Neural cell (in vitro differentiated cells): ENCODE measurements at regions not wholly inside any gene's neighbourhood (a gene's known extent, or its start where the extent isn't known, plus 50 kb on each side); places are given as distances from the start of the nearest gene placed in this dataset.

Source experiments
- H2AFZ ChIP-seq: fragments of 200-600, 300-800 bp; sonication (generic), shearing (Covaris generic); 2 replicates; pipeline ENCODE4 v1.6.0; 2014; ENCODE audit warnings: low read depth, mild to moderate bottlenecking, antibody characterized with exemption, low read length, moderate library complexity
- H3F3A ChIP-seq: fragments of 200-600 bp; shearing (Covaris generic); 2 replicates; pipeline ENCODE4 v1.6.1; 2016; ENCODE audit warnings: mild to moderate bottlenecking, moderate library complexity, mixed read lengths, antibody characterized with exemption, low read length; ENCODE audit not compliant: insufficient read depth, poor library complexity, severe bottlenecking
- H3K27ac ChIP-seq: fragments of 200-600, 300-800 bp; sonication (generic), shearing (Covaris generic); 2 replicates; pipeline ENCODE4 v1.5.1; 2014; ENCODE audit warnings: mild to moderate bottlenecking, low read length, moderate library complexity
- H3K27me3 ChIP-seq: fragments of 300-800, 200-600 bp; sonication (generic), shearing (Covaris generic); 2 replicates; pipeline ENCODE4 v1.6.0; 2014; ENCODE audit warnings: mild to moderate bottlenecking, low read depth, low read length, moderate library complexity; ENCODE audit not compliant: insufficient read depth
- H3K36me3 ChIP-seq: fragments of 300-800, 200-600 bp; sonication (generic), shearing (Covaris generic); 2 replicates; pipeline ENCODE4 v1.5.1; 2014; ENCODE audit warnings: mild to moderate bottlenecking, antibody characterized with exemption, low read length, moderate library complexity; ENCODE audit not compliant: insufficient read depth
- H3K4me2 ChIP-seq: fragments of 300-800, 200-600 bp; sonication (generic), shearing (Covaris generic); 2 replicates; pipeline ENCODE4 v1.6.0; 2014; ENCODE audit warnings: mild to moderate bottlenecking, low read length
- H3K4me3 ChIP-seq: fragments of 300-800, 200-600 bp; sonication (generic), shearing (Covaris generic); 2 replicates; pipeline ENCODE4 v1.5.1; 2014; ENCODE audit warnings: mild to moderate bottlenecking, low read length, moderate library complexity
- H3K79me2 ChIP-seq: fragments of 200-600 bp; shearing (Covaris generic); replicated peaks from 2 replicates; pipeline ENCODE4 v1.6.0; 2014; ENCODE audit warnings: mild to moderate bottlenecking, low read length, moderate library complexity; ENCODE audit not compliant: insufficient read depth
- H3K9ac ChIP-seq: fragments of 300-800, 200-600 bp; sonication (generic), shearing (Covaris generic); 2 replicates; pipeline ENCODE4 v1.6.1; 2016; ENCODE audit warnings: mild to moderate bottlenecking, low read length, mixed read lengths
- H3K9me2 ChIP-seq: fragments of 200-600 bp; shearing (Covaris generic); 2 replicates; pipeline ENCODE4 v1.6.1; 2016; ENCODE audit warnings: mild to moderate bottlenecking, low read length, mixed read lengths; ENCODE audit not compliant: insufficient read depth
- H3K9me3 ChIP-seq: fragments of 200-600, 300-800 bp; sonication (generic), shearing (Covaris generic); 2 replicates; pipeline ENCODE4 v1.6.1; 2016; ENCODE audit warnings: mild to moderate bottlenecking, mixed run types, low read length, moderate library complexity, mixed read lengths
- H4K20me1 ChIP-seq: fragments of 200-600 bp; shearing (Covaris generic); 2 replicates; pipeline ENCODE4 v1.6.1; 2016; ENCODE audit warnings: mild to moderate bottlenecking, mixed run types; ENCODE audit not compliant: insufficient read depth
- EP300 ChIP-seq: fragments of 450-650 bp; conservative IDR thresholded peaks from 2 replicates; pipeline ENCODE4 v1.6.1; 2014; ENCODE audit warnings: antibody characterized with exemption, mild to moderate bottlenecking, moderate library complexity; ENCODE audit not compliant: poor library complexity, severe bottlenecking
- EZH2 ChIP-seq: fragments of 200-600, 300-800 bp; shearing (Covaris generic), sonication (generic); IDR thresholded peaks from 2 replicates; pipeline ENCODE4 v1.6.1; 2014; ENCODE audit warnings: antibody characterized with exemption, low read length, borderline replicate concordance, mild to moderate bottlenecking; ENCODE audit not compliant: insufficient read depth, poor library complexity, severe bottlenecking
- MXI1 ChIP-seq: fragments of 450-650 bp; conservative IDR thresholded peaks from 2 replicates; pipeline ENCODE4 v1.6.1; 2014; ENCODE audit warnings: antibody characterized with exemption, mild to moderate bottlenecking; ENCODE audit not compliant: poor library complexity, severe bottlenecking
- POLR2AphosphoS5 ChIP-seq: IDR thresholded peaks from 2 replicates; pipeline ENCODE4 v1.6.1; 2012
- RAD21 ChIP-seq: fragments of 450-650 bp; conservative IDR thresholded peaks from 2 replicates; pipeline ENCODE4 v1.6.1; 2014; ENCODE audit warnings: antibody characterized with exemption, mild to moderate bottlenecking, moderate library complexity
- SMC3 ChIP-seq: fragments of 450-650 bp; conservative IDR thresholded peaks from 2 replicates; pipeline ENCODE4 v1.6.1; 2014; ENCODE audit warnings: antibody characterized with exemption, mild to moderate bottlenecking, moderate library complexity; ENCODE audit not compliant: poor library complexity
- TAF1 ChIP-seq: IDR thresholded peaks from 2 replicates; pipeline ENCODE4 v1.6.1; 2012; ENCODE audit warnings: low read depth
- TF ChIP-seq, protein P1 (sequence below): fragments of 450-650 bp; IDR thresholded peaks from 2 replicates; pipeline ENCODE4 v1.5.1; 2014; ENCODE audit warnings: antibody characterized with exemption, mild to moderate bottlenecking, moderate library complexity; ENCODE audit not compliant: poor library complexity, severe bottlenecking
- TF ChIP-seq, protein P2 (sequence below): IDR thresholded peaks from 2 replicates; pipeline ENCODE4 v1.6.1; 2012; ENCODE audit warnings: borderline replicate concordance

DNA sequence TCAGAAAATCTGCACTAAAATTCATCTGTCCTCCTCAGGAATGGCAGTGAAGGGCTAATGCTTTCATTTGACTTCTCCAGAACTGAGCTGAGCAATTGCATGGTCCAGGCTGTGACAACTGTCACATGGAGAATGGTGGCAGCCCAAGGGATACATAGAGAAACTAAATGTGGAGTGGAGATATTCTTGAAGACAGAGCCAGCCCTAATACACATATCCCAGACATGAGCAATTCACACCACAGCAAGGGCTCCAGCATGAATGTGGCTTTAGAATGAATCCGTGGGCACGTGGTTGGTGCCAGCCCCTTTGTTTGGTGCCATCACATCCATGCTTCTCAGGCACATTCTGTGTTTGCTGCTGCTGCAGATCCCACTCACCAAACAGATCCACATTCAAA lies 121.6 kb upstream of the MXRA5 start:
- Histone ChIP-seq H4K20me1 (no peaks in the 10 kb centered on the region), H3K27ac (no peak overlapping the region), H3K27me3 (no peaks in the 10 kb centered on the region), H3K9me2 (no peaks in the 10 kb centered on the region), H3K36me3 (no peaks in the 10 kb centered on the region), H3K4me3 (no peak overlapping the region), H3K4me2 (no peak overlapping the region), H3K9ac (no peak overlapping the region), H2AFZ (no peak overlapping the region), H3F3A (no peaks in the 10 kb centered on the region), H3K9me3 (no peaks in the 10 kb centered on the region), H3K79me2 (no peaks in the 10 kb centered on the region)
- no peak for TF ChIP-seq POLR2AphosphoS5
- TF ChIP-seq, protein P1, sequence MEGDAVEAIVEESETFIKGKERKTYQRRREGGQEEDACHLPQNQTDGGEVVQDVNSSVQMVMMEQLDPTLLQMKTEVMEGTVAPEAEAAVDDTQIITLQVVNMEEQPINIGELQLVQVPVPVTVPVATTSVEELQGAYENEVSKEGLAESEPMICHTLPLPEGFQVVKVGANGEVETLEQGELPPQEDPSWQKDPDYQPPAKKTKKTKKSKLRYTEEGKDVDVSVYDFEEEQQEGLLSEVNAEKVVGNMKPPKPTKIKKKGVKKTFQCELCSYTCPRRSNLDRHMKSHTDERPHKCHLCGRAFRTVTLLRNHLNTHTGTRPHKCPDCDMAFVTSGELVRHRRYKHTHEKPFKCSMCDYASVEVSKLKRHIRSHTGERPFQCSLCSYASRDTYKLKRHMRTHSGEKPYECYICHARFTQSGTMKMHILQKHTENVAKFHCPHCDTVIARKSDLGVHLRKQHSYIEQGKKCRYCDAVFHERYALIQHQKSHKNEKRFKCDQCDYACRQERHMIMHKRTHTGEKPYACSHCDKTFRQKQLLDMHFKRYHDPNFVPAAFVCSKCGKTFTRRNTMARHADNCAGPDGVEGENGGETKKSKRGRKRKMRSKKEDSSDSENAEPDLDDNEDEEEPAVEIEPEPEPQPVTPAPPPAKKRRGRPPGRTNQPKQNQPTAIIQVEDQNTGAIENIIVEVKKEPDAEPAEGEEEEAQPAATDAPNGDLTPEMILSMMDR, result no peak
- TF ChIP-seq EZH2, result no peak
- no peak for TF ChIP-seq EP300
- no peak for TF ChIP-seq TAF1
- TF ChIP-seq SMC3, result no peak
- TF ChIP-seq, protein P2, sequence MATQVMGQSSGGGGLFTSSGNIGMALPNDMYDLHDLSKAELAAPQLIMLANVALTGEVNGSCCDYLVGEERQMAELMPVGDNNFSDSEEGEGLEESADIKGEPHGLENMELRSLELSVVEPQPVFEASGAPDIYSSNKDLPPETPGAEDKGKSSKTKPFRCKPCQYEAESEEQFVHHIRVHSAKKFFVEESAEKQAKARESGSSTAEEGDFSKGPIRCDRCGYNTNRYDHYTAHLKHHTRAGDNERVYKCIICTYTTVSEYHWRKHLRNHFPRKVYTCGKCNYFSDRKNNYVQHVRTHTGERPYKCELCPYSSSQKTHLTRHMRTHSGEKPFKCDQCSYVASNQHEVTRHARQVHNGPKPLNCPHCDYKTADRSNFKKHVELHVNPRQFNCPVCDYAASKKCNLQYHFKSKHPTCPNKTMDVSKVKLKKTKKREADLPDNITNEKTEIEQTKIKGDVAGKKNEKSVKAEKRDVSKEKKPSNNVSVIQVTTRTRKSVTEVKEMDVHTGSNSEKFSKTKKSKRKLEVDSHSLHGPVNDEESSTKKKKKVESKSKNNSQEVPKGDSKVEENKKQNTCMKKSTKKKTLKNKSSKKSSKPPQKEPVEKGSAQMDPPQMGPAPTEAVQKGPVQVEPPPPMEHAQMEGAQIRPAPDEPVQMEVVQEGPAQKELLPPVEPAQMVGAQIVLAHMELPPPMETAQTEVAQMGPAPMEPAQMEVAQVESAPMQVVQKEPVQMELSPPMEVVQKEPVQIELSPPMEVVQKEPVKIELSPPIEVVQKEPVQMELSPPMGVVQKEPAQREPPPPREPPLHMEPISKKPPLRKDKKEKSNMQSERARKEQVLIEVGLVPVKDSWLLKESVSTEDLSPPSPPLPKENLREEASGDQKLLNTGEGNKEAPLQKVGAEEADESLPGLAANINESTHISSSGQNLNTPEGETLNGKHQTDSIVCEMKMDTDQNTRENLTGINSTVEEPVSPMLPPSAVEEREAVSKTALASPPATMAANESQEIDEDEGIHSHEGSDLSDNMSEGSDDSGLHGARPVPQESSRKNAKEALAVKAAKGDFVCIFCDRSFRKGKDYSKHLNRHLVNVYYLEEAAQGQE, result no peak
- no peak for TF ChIP-seq RAD21
- TF ChIP-seq MXI1, result no peak

DNA sequence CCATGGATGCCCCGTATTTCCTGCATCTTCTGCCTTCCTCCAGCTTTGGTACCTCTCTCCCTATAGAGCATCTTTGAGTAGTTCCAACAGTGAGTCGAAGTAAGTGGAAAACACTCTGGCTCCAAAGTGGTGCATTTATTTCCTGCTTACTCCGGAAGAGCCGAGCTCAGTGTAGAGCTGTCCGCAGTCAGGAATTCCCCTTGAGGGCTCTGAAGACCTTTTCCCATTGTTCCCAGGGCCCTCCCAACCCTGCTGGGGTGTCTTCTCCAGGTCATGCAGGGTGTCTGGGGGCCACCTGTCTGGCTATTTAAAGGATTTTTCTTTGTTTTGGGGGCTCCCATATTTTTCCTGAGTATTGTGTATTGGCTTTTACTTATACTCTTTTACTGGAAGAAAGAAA lies 118.6 kb upstream of the MXRA5 start:
- H3K27ac ChIP-seq, result no peak overlapping the region
- TF ChIP-seq, protein P1, result no peak
- TF ChIP-seq EP300, result no peak
- TF ChIP-seq POLR2AphosphoS5, result no peak
- TF ChIP-seq MXI1, result no peak
- no peak for TF ChIP-seq RAD21
- no peak for TF ChIP-seq TAF1
- TF ChIP-seq SMC3, result no peak
- no peak for TF ChIP-seq EZH2
- TF ChIP-seq, protein P2, result no peak
- H3K9ac ChIP-seq, result no peak overlapping the region
- H3K9me2 ChIP-seq, result no peaks in the 10 kb centered on the region
- no peaks in the 10 kb centered on the region for H3F3A ChIP-seq
- no peaks in the 10 kb centered on the region for H4K20me1 ChIP-seq
- H3K4me2 ChIP-seq, result no peak overlapping the region
- H3K27me3 ChIP-seq, result no peaks in the 10 kb centered on the region
- no peak overlapping the region for H3K4me3 ChIP-seq
- no peaks in the 10 kb centered on the region for H3K36me3 ChIP-seq
- no peaks in the 10 kb centered on the region for H3K79me2 ChIP-seq
- no peak overlapping the region for H2AFZ ChIP-seq
- H3K9me3 ChIP-seq, result no peaks in the 10 kb centered on the region
